ENCODE measurements at regions not wholly inside any gene's neighbourhood (a gene's known extent, or its start where the extent isn't known, plus 50 kb on each side); places are given as distances from the start of the nearest gene placed in this dataset.
"Not testable (repeated sequence)": the region's sequence is repeated elsewhere in the genome, so short reads cannot be mapped to it uniquely, and the experiment has no call there.

DNA sequence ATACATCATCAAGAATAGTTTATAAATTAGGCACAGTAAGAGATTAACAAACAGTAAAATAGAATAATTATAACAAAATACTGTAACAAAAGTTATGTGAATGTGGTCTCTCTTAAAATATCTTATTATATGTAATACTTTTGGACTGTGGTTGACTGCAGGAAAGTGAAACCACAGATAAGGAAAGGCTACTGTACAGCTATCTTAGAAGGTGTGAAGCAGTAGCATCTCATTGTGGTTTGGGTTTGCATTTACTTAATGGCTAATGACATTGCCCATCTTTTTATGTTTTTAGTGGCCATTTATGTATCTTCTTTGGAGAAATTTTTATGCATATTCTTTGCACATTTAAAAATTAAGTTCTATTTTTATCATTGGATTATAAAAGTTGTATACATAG is 296.4 kb upstream of the MAGI2 start:
- DNase-seq = no peak
- TF ChIP-seq, protein P1, sequence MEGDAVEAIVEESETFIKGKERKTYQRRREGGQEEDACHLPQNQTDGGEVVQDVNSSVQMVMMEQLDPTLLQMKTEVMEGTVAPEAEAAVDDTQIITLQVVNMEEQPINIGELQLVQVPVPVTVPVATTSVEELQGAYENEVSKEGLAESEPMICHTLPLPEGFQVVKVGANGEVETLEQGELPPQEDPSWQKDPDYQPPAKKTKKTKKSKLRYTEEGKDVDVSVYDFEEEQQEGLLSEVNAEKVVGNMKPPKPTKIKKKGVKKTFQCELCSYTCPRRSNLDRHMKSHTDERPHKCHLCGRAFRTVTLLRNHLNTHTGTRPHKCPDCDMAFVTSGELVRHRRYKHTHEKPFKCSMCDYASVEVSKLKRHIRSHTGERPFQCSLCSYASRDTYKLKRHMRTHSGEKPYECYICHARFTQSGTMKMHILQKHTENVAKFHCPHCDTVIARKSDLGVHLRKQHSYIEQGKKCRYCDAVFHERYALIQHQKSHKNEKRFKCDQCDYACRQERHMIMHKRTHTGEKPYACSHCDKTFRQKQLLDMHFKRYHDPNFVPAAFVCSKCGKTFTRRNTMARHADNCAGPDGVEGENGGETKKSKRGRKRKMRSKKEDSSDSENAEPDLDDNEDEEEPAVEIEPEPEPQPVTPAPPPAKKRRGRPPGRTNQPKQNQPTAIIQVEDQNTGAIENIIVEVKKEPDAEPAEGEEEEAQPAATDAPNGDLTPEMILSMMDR (IDR thresholded peaks at IDR 0.05) = no peak
- TF ChIP-seq POLR2A (IDR thresholded peaks at IDR 0.05) = no peak
- no peaks in the 10 kb centered on the region for H3K27me3 ChIP-seq
- no peak overlapping the region for H3K4me3 ChIP-seq
- H3K27ac ChIP-seq = no peak overlapping the region
- H3K4me1 ChIP-seq = no peaks in the 10 kb centered on the region
- H3K36me3 ChIP-seq = no peaks in the 10 kb centered on the region
- H3K9me3 ChIP-seq = no peaks in the 10 kb centered on the region

DNA sequence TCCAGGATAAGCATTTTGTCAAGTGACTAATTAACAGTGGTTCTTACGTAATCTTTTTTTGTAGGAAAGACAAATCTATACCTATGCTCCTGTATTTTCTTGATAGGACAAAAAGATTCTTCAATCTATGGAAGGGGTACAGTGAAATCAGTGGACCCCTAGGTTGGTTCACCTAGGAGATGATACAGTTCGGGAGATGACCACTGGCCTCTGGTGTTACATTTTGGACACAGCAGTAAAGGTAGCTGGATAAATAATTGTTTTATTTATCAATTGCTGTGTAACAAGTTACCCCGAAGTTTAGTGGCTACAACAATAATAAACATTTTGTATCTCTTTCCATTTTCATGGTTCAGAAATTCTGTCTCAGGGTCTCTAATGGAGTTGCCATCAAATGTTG is 288.2 kb upstream of the MAGI2 start:
- Histone ChIP-seq H3K4me1 (no peaks in the 10 kb centered on the region), H3K36me3 (no peaks in the 10 kb centered on the region), H3K27me3 (no peaks in the 10 kb centered on the region), H3K9me3 (no peaks in the 10 kb centered on the region), H3K4me3 (no peak overlapping the region), H3K27ac (no peak overlapping the region)
- TF ChIP-seq POLR2A (IDR thresholded peaks at IDR 0.05) = no peak
- TF ChIP-seq, protein P1 (IDR thresholded peaks at IDR 0.05) = peak in 2 of 6 experiments; percentile 18 to 34
- DNase-seq = no peak

DNA sequence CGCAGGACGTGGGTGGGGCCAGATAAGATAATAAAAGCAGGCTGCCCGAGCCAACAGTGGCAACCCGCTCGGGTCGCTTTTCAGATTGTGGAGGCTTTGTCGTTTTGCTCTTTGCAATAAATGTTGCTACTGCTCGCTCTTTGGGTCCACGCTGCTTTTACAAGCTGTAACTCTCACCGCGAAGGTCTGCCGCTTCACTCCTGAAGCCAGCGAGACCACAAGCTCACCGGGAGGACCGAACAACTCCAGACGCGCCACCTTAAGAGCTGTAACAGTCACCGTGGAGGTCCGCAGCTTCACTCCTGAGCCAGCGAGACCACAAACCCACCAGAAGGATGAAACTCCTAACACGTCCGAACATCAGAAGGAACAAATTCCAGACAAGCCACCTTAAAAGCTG is 286.6 kb upstream of the MAGI2 start:
- Histone ChIP-seq H3K4me1 (no peaks in the 10 kb centered on the region), H3K4me3 (no peak overlapping the region)

DNA sequence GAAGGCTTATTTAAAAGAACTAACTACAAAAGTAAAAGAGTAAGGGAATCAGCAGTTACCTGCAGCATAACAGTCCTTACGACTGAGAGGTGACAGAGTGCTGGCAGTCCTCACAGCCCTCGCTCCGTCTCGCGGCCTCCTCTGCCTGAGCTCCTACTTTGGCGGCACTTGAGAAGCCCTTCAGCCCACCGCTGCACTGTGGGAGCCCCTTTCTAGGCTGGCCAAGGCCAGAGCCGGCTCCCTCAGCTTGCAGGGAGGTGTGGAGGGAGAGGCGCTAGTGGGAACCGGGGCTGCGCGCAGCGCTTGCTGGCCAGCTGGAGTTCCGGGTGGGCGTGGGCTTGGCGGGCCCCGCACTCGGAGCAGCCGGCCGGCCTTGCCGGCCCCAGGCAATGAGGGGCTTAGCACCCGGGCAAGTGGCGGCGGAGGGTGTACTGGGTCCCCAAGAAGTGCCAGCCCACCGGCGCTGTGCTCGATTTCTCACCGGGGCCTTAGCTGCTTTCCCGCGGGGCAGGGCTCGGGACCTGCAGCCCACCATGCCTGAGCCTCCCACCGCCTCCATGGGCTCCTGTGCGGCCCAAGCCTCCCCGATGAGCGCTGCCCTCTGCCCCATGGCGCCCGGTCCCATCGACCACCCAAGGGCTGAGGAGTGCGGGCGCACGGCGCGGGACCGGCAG is 285.7 kb upstream of the MAGI2 start:
- not testable (repeated sequence) for H3K9me3 ChIP-seq, H3K27ac ChIP-seq, H3K27me3 ChIP-seq, H3K4me1 ChIP-seq, H3K4me3 ChIP-seq, DNase-seq, H3K36me3 ChIP-seq

More for the DNA sequence above, 286.6 kb upstream of the MAGI2 start:
- DNase-seq = no peak
- TF ChIP-seq, protein P1 (IDR thresholded peaks at IDR 0.05) = no peak
- no peak overlapping the region for H3K27ac ChIP-seq
- no peaks in the 10 kb centered on the region for H3K36me3 ChIP-seq
- H3K9me3 ChIP-seq = no peaks in the 10 kb centered on the region
- H3K27me3 ChIP-seq = no peaks in the 10 kb centered on the region

DNA sequence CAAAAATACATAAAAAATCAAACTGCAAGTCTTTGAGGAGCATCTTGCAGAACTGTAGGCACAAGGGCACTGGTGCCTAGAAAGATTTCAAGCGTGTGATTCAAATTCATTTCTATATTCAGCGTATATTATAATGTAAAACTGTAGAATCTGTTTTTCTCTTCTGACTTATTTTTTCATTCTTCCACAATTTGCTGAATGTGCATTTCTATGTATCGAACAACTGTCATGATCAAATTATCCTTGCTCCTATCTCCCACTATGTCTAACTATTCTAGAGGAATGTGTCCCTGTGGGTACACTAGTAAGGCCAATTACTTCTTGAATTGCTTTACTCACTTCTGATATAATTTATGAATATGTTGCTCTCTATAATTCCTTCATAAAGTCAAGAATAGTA is 283.0 kb upstream of the MAGI2 start:
- no peaks in the 10 kb centered on the region for H3K27me3 ChIP-seq
- no peaks in the 10 kb centered on the region for H3K9me3 ChIP-seq
- no peak for DNase-seq
- no peak overlapping the region for H3K27ac ChIP-seq
- no peak for TF ChIP-seq POLR2A (IDR thresholded peaks at IDR 0.05)
- TF ChIP-seq, protein P1 (IDR thresholded peaks at IDR 0.05) = no peak
- no peak overlapping the region for H3K4me3 ChIP-seq
- H3K36me3 ChIP-seq = no peaks in the 10 kb centered on the region
- no peaks in the 10 kb centered on the region for H3K4me1 ChIP-seq

DNA sequence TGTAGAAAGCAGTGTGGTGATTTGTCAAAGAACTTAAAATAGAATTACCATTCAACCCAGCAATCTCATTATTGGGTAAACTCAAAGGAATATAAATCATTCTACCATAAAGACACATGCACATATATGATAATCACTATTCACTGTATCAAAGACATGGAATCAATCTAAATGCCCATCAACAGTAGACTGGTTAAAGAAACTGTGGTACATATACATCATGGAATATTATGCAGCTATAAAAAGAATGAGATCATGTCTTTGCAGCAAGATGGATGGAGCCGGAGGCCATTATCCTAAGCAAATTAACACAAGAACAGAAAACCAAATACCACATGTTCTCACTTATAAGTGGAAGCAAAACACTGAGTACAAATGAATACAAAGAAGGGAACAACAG is 281.5 kb upstream of the MAGI2 start:
- Histone ChIP-seq H3K9me3 (no peaks in the 10 kb centered on the region), H3K4me3 (no peak overlapping the region), H3K27ac (no peak overlapping the region), H3K27me3 (no peaks in the 10 kb centered on the region), H3K36me3 (no peaks in the 10 kb centered on the region), H3K4me1 (no peaks in the 10 kb centered on the region)
- TF ChIP-seq POLR2A (IDR thresholded peaks at IDR 0.05) = no peak
- TF ChIP-seq, protein P1 (IDR thresholded peaks at IDR 0.05) = no peak
- no peak for DNase-seq

Data from Peyer's patch (tissue), 4 donors.